H1 (cell line): ENCODE measurements at regions not wholly inside any gene's neighbourhood (a gene's known extent, or its start where the extent isn't known, plus 50 kb on each side); places are given as distances from the start of the nearest gene placed in this dataset.

Experiments
- CREB1 ChIP-seq: IDR thresholded peaks from 2 replicates; pipeline ENCODE4 v1.6.1; 2012; ENCODE audit warnings: inconsistent platforms
- CTCF ChIP-seq, 3 experiments: IDR thresholded peaks; 1 replicate in 2 of 3; 2 replicates in 1 of 3; pipeline versions ENCODE4 v1.5.1 to v1.6.1; 2011; ENCODE audit warnings: low read length in 3 of 3, mild to moderate bottlenecking in 3 of 3, inconsistent platforms in 2 of 3, low read depth in 1 of 3, moderate library complexity in 1 of 3; ENCODE audit not compliant: insufficient read depth in 1 of 3; ENCODE audit errors: control extremely low read depth in 1 of 3
- POU5F1 ChIP-seq: IDR thresholded peaks from 2 replicates; pipeline ENCODE4 v1.6.1; 2011; ENCODE audit warnings: low read depth, mild to moderate bottlenecking, low read length, moderate library complexity
- RAD21 ChIP-seq, 2 experiments: IDR thresholded peaks in 1 of 2; conservative IDR thresholded peaks in 1 of 2; 2 replicates each; pipeline ENCODE4 v1.6.1; 2011; ENCODE audit warnings: low read depth in 2 of 2, low read length in 2 of 2, improper control_type of control experiment in 1 of 2, inconsistent platforms in 1 of 2, mild to moderate bottlenecking in 1 of 2, moderate library complexity in 1 of 2
- TAF1 ChIP-seq: IDR thresholded peaks from 2 replicates; pipeline ENCODE4 v1.6.1; 2011; ENCODE audit warnings: mild to moderate bottlenecking, low read depth, low read length

DNA sequence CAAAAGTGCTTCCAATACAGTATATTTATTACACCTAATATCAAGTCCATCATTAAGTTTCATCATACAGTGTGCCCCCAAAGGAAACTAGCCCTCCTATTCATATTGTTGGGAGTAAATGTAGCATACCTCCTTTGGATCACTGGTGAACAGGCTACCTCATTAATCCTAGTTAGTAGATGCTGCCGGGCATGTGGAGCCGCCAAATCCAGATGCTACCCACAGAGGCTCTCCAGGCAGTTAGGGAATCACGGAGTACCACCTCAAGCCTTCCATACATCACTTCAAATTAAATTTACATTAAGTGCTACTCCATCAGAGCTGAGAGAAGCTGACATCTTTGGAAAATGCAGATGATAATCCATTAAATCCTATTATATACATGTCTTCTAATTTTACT lies 121.7 kb upstream of the FOXD3 start:
- TF ChIP-seq CTCF (IDR thresholded peaks at IDR 0.05; ENCODE audit: control extremely low read depth in 1 of 3, insufficient read depth in 1 of 3, low read depth in 1 of 3, low read length in 3 of 3) (no peak), CREB1 (no peak), POU5F1 (no peak), RAD21 (IDR thresholded peaks at IDR 0.05 in 1 of 2, conservative IDR thresholded peaks at IDR 0.05 in 1 of 2; ENCODE audit: low read depth in 2 of 2, low read length in 2 of 2) (no peak), TAF1 (no peak)
